H9 (cell line): ENCODE measurements at regions not wholly inside any gene's neighbourhood (a gene's known extent, or its start where the extent isn't known, plus 50 kb on each side); places are given as distances from the start of the nearest gene placed in this dataset.

Experiments
- DNase-seq: peaks from one replicate; pipeline ENCODE4 v3.0.0-alpha.2; 2017
- H2AFZ ChIP-seq: one replicate; pipeline ENCODE4 v1.6.1; 2013; ENCODE audit warnings: mild to moderate bottlenecking, low read length, control low read depth, moderate library complexity
- H2AK5ac ChIP-seq: 2 replicates; pipeline ENCODE4 v1.6.1; 2013; ENCODE audit warnings: low read length, control low read depth, mixed read lengths; ENCODE audit not compliant: insufficient read length
- H2BK120ac ChIP-seq: one replicate; pipeline ENCODE4 v1.6.1; 2013; ENCODE audit warnings: low read depth, mild to moderate bottlenecking, low read length, control low read depth, inconsistent platforms; ENCODE audit not compliant: poor library complexity, severe bottlenecking
- H2BK12ac ChIP-seq: 2 replicates; pipeline ENCODE4 v1.6.1; 2013; ENCODE audit warnings: low read length, control low read depth, mixed read lengths, low read depth; ENCODE audit not compliant: insufficient read length
- H2BK15ac ChIP-seq: 2 replicates; pipeline ENCODE4 v1.6.1; 2013; ENCODE audit warnings: low read depth, low read length, control low read depth
- H2BK20ac ChIP-seq: one replicate; pipeline ENCODE4 v1.6.1; 2013; ENCODE audit warnings: low read depth, mild to moderate bottlenecking, low read length, control low read depth, inconsistent platforms; ENCODE audit not compliant: poor library complexity, severe bottlenecking
- H2BK5ac ChIP-seq: 2 replicates; pipeline ENCODE4 v1.6.1; 2013; ENCODE audit warnings: low read length, control low read depth, mixed read lengths; ENCODE audit not compliant: insufficient read length
- H3K14ac ChIP-seq: 2 replicates; pipeline ENCODE4 v1.6.1; 2013; ENCODE audit warnings: low read length, control low read depth; ENCODE audit not compliant: insufficient read depth
- H3K18ac ChIP-seq: 2 replicates; pipeline ENCODE4 v1.6.1; 2013; ENCODE audit warnings: low read depth, mild to moderate bottlenecking, mixed read lengths, low read length, control low read depth; ENCODE audit not compliant: insufficient read length
- H3K23ac ChIP-seq: 2 replicates; pipeline ENCODE4 v1.6.1; 2013; ENCODE audit warnings: low read length, control low read depth, mixed read lengths, low read depth; ENCODE audit not compliant: insufficient read length
- H3K23me2 ChIP-seq: 2 replicates; pipeline ENCODE4 v1.6.1; 2013; ENCODE audit warnings: low read depth, mild to moderate bottlenecking, mixed read lengths, low read length, control low read depth; ENCODE audit not compliant: insufficient read length, poor library complexity, severe bottlenecking
- H3K27ac ChIP-seq: 2 replicates; pipeline ENCODE4 v1.5.1; 2013; ENCODE audit warnings: low read length, control low read depth, mixed read lengths, low read depth; ENCODE audit not compliant: insufficient read length
- H3K27me3 ChIP-seq: 2 replicates; pipeline ENCODE4 v1.6.1; 2013; ENCODE audit warnings: low read length, control low read depth, inconsistent platforms; ENCODE audit not compliant: insufficient read depth
- H3K4ac ChIP-seq: 2 replicates; pipeline ENCODE4 v1.6.1; 2013; ENCODE audit warnings: low read depth, mild to moderate bottlenecking, control low read depth, inconsistent platforms, low read length, moderate library complexity
- H3K4me1 ChIP-seq: 2 replicates; pipeline ENCODE4 v1.6.1; 2013; ENCODE audit warnings: low read length, control low read depth, inconsistent platforms; ENCODE audit not compliant: insufficient read depth
- H3K4me2 ChIP-seq: 2 replicates; pipeline ENCODE4 v1.6.1; 2013; ENCODE audit warnings: low read length, control low read depth, mixed read lengths; ENCODE audit not compliant: insufficient read length, insufficient read depth
- H3K56ac ChIP-seq: 2 replicates; pipeline ENCODE4 v1.6.1; 2013; ENCODE audit warnings: low read depth, mild to moderate bottlenecking, mixed read lengths, low read length, control low read depth; ENCODE audit not compliant: insufficient read length
- H3K79me1 ChIP-seq: 2 replicates; pipeline ENCODE4 v1.6.1; 2013; ENCODE audit warnings: low read depth, mild to moderate bottlenecking, moderate library complexity, low read length, control low read depth, inconsistent platforms; ENCODE audit not compliant: insufficient read depth, poor library complexity, severe bottlenecking
- H3K79me2 ChIP-seq: 2 replicates; pipeline ENCODE4 v1.6.1; 2013; ENCODE audit warnings: low read length, control low read depth, inconsistent platforms; ENCODE audit not compliant: insufficient read depth
- H3K9ac ChIP-seq: 2 replicates; pipeline ENCODE4 v1.6.1; 2013; ENCODE audit warnings: low read length, control low read depth, mixed read lengths; ENCODE audit not compliant: insufficient read length; ENCODE audit errors: extremely low read depth
- H3K9me3 ChIP-seq: one replicate; pipeline ENCODE4 v1.6.1; 2013; ENCODE audit warnings: low read depth, low read length, inconsistent platforms; ENCODE audit not compliant: control insufficient read depth
- H3T11ph ChIP-seq: one replicate; pipeline ENCODE4 v1.6.1; 2013; ENCODE audit warnings: mild to moderate bottlenecking, low read length, control low read depth, inconsistent platforms
- H4K20me1 ChIP-seq: one replicate; pipeline ENCODE4 v1.6.1; 2013; ENCODE audit not compliant: control insufficient read depth, insufficient read length, insufficient read depth
- H4K5ac ChIP-seq: 2 replicates; pipeline ENCODE4 v1.6.1; 2013; ENCODE audit warnings: low read depth, mild to moderate bottlenecking, mixed read lengths, low read length, control low read depth; ENCODE audit not compliant: insufficient read length
- H4K8ac ChIP-seq: replicated peaks from 2 replicates; pipeline ENCODE4 v1.6.1; 2013; ENCODE audit warnings: low read length, control low read depth, mixed read lengths, low read depth; ENCODE audit not compliant: insufficient read length
- H4K91ac ChIP-seq: 2 replicates; pipeline ENCODE4 v1.6.1; 2013; ENCODE audit warnings: low read depth, mild to moderate bottlenecking, moderate library complexity, mixed read lengths, low read length, control low read depth; ENCODE audit not compliant: insufficient read length
- H3K27ac Mint-ChIP-seq, 3 experiments: 2 replicates in 2 of 3; 3 replicates in 1 of 3; pipeline ENCODE4 v1.8.0; 2020 to 2021; ENCODE audit warnings: mixed read lengths in 3 of 3, mild to moderate bottlenecking in 1 of 3, moderate library complexity in 1 of 3
- H3K27me3 Mint-ChIP-seq: 2 replicates; pipeline ENCODE4 v1.8.0; 2021; ENCODE audit warnings: low read depth, mild to moderate bottlenecking, moderate library complexity, mixed read lengths
- H3K36me3 Mint-ChIP-seq, 3 experiments: 2 replicates in 2 of 3; 3 replicates in 1 of 3; pipeline ENCODE4 v1.8.0; 2020 to 2021; ENCODE audit warnings: low read depth in 3 of 3, mixed read lengths in 3 of 3; ENCODE audit not compliant: insufficient read depth in 1 of 3
- H3K4me1 Mint-ChIP-seq, 2 experiments: 2 replicates each; pipeline ENCODE4 v1.8.0; 2020; ENCODE audit warnings: mixed read lengths in 2 of 2
- H3K4me3 Mint-ChIP-seq, 2 experiments: 2 replicates in 1 of 2; 3 replicates in 1 of 2; pipeline ENCODE4 v1.8.0; 2020 to 2021; ENCODE audit warnings: mild to moderate bottlenecking in 2 of 2, mixed read lengths in 2 of 2, moderate library complexity in 1 of 2
- H3K9me3 Mint-ChIP-seq, 2 experiments: 2 replicates in 1 of 2; 3 replicates in 1 of 2; pipeline ENCODE4 v1.8.0; 2020; ENCODE audit warnings: mild to moderate bottlenecking in 2 of 2, mixed read lengths in 2 of 2, moderate library complexity in 1 of 2
- WGBS: extraction: QIAGEN DNeasy Blood & Tissue Kit; methylation state at CpG from one replicate; pipeline ENCODE4 v1.1.7; 2013; ENCODE audit warnings: missing lambda C conversion rate, low lambda C conversion rate, mixed read lengths; ENCODE audit not compliant: insufficient read length; ENCODE audit errors: extremely low coverage; 5-methylcytosine and 5-hydroxymethylcytosine counted together
- TF ChIP-seq, protein P1 (sequence below): fragments of 200-600 bp; sonication (generic); conservative IDR thresholded peaks from 3 replicates; pipeline ENCODE4 v1.8.0; 2021; ENCODE audit warnings: antibody characterized with exemption, mild to moderate bottlenecking

DNA sequence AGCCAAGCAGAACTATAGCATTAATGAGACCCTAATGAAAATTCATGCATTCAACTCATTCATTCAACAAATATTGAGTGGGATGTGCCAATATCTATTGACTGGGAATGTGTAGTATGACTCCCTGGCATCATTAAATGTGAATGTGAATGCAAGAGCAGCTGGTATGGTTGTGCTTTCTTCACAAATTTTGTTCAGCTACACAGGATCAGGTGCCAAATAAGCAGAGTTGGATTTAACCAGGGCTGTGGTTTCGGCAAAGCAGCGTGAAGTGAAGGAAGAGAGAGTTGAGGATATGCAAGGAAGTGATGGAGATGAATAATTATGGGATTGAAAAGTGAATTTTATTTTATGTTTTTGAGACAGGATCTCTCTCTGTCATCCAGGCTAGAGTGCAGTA lies 87.1 kb upstream of the HNF1B start:
- Histone ChIP-seq H2BK5ac (no peak overlapping the region), H2BK20ac (no peak overlapping the region), H3K27me3 (no peaks in the 10 kb centered on the region), H3K79me1 (no peaks in the 10 kb centered on the region), H3K4me2 (no peak overlapping the region), H4K20me1 (no peaks in the 10 kb centered on the region), H3K4me1 (peaks cover 2% of the 10 kb centered on the region; the same call in 1 of the 2 replicates), H3K56ac (no peak overlapping the region), H3K14ac (no peak overlapping the region), H2AFZ (no peak overlapping the region), H4K8ac (no peak overlapping the region), H2BK15ac (no peak overlapping the region), H4K5ac (no peak overlapping the region), H3K23ac (no peak overlapping the region), H2BK12ac (no peak overlapping the region), H3K9ac (no peak overlapping the region), H3K23me2 (no peaks in the 10 kb centered on the region), H3T11ph (no peak overlapping the region), H4K91ac (no peak overlapping the region), H3K4ac (no peak overlapping the region), H3K79me2 (no peaks in the 10 kb centered on the region), H2AK5ac (no peak overlapping the region), H3K18ac (no peak overlapping the region), H3K27ac (no peak overlapping the region), H2BK120ac (no peak overlapping the region), H3K9me3 (no peaks in the 10 kb centered on the region)
- Mint-ChIP-seq H3K4me3 (no peak overlapping the region; a peak in 1 of 5 replicates), H3K36me3 (no peaks in the 10 kb centered on the region), H3K27ac (no peak overlapping the region; a peak in 1 of 7 replicates), H3K9me3 (no peaks in the 10 kb centered on the region), H3K4me1 (peaks cover 20 to 28% of the 10 kb centered on the region in 2 experiments), H3K27me3 (no peaks in the 10 kb centered on the region)
- 100% methylated on average over 1 of the region's 2 CpGs for WGBS
- TF ChIP-seq, protein P1, sequence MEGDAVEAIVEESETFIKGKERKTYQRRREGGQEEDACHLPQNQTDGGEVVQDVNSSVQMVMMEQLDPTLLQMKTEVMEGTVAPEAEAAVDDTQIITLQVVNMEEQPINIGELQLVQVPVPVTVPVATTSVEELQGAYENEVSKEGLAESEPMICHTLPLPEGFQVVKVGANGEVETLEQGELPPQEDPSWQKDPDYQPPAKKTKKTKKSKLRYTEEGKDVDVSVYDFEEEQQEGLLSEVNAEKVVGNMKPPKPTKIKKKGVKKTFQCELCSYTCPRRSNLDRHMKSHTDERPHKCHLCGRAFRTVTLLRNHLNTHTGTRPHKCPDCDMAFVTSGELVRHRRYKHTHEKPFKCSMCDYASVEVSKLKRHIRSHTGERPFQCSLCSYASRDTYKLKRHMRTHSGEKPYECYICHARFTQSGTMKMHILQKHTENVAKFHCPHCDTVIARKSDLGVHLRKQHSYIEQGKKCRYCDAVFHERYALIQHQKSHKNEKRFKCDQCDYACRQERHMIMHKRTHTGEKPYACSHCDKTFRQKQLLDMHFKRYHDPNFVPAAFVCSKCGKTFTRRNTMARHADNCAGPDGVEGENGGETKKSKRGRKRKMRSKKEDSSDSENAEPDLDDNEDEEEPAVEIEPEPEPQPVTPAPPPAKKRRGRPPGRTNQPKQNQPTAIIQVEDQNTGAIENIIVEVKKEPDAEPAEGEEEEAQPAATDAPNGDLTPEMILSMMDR, result no peak
- DNase-seq, result peak; percentile 8
